Esophagus muscularis mucosa (tissue), 4 donors: ENCODE measurements at regions not wholly inside any gene's neighbourhood (a gene's known extent, or its start where the extent isn't known, plus 50 kb on each side); places are given as distances from the start of the nearest gene placed in this dataset.

Experiments used
- DNase-seq: peaks from one replicate; pipeline ENCODE4 v3.0.0-alpha.2; 2017; ENCODE audit errors: extremely low spot score
- H3K27ac ChIP-seq, 4 donors: fragments of 200-600 bp; sonication (generic); replicated peaks in 1 of 4; 1 replicate in 3 of 4; 2 replicates in 1 of 4; pipeline ENCODE4 v1.5.1; 2016 to 2019; ENCODE audit warnings: mild to moderate bottlenecking in 1 of 4
- H3K27me3 ChIP-seq, 4 donors: fragments of 200-600 bp; sonication (generic); one replicate each; pipeline versions ENCODE4 v1.5.1 to v1.6.0; 2016 to 2019
- H3K36me3 ChIP-seq, 4 donors: fragments of 200-600 bp; sonication (generic); one replicate each; pipeline ENCODE4 v1.5.1; 2016 to 2019
- H3K4me1 ChIP-seq, 4 donors: fragments of 200-600 bp; sonication (generic); one replicate each; pipeline ENCODE4 v1.5.1; 2016 to 2019
- H3K4me3 ChIP-seq, 4 donors: fragments of 200-600 bp; sonication (generic); 1 replicate in 2 of 4; 2 replicates in 2 of 4; pipeline ENCODE4 v1.5.1; 2016 to 2019; ENCODE audit warnings: mild to moderate bottlenecking in 4 of 4, moderate library complexity in 1 of 4
- H3K9me3 ChIP-seq, 4 donors: fragments of 200-600 bp; sonication (generic); 1 replicate in 3 of 4; 2 replicates in 1 of 4; pipeline ENCODE4 v1.5.1; 2016 to 2019
- EP300 ChIP-seq: sonication (generic); formaldehyde crosslinking; IDR thresholded peaks from one replicate; pipeline ENCODE4 v1.6.1; 2017; ENCODE audit warnings: antibody characterized with exemption
- POLR2A ChIP-seq: fragments of 450-650 bp; IDR thresholded peaks from one replicate; pipeline ENCODE4 v1.6.1; 2017; ENCODE audit warnings: antibody characterized with exemption, moderate library complexity, mild to moderate bottlenecking, low read depth
- POLR2AphosphoS5 ChIP-seq, 2 donors: sonication (generic); formaldehyde crosslinking; IDR thresholded peaks; one replicate each; pipeline ENCODE4 v1.6.1; 2017; ENCODE audit warnings: antibody characterized with exemption in 2 of 2
- WGBS: methylation state at CpG from one replicate; pipeline ENCODE4 v1.1.5; 2018; 5-methylcytosine and 5-hydroxymethylcytosine counted together
- intact Hi-C: fragments of 100-400 bp; cut with DNase I; formaldehyde crosslinking; loops from one replicate; pipeline ENCODE4 v1.15.1; 2023
- TF ChIP-seq, protein P1 (sequence below), 3 experiments: fragments of 200-600 bp in 2 of 3; fragments of 450-650 bp in 1 of 3; sonication (generic) in 2 of 3; IDR thresholded peaks; one replicate each; pipeline ENCODE4 v1.5.1; 2017 to 2019; ENCODE audit warnings: antibody characterized with exemption in 3 of 3, mild to moderate bottlenecking in 2 of 3, moderate library complexity in 1 of 3

DNA sequence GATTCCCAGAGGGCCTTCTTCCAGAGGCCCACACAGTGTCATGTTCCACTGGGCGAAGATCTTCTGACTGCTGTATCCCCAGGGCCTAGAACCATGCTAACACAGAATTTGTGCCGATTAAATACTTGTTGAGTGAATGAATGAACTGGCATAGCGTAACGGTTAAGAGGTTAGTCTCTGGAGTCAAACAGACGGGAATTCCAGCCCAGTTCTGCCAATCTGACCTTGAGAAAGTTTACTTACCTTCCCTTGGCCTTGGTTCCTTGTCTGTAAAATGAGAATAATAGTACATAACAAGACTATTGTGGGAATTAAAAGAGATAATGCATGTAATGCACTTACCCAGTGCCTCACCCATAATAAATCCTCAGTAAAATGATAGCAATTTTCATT, 58.3 kb upstream of the PLAC1 start:
- TF ChIP-seq POLR2A, result no peak
- Histone ChIP-seq H3K36me3 (no peaks in the 10 kb centered on the region), H3K27me3 (peaks cover 0 to 3% (median 0%) of the 10 kb centered on the region in 4 donors), H3K4me1 (peaks cover 0 to 5% (median 0%) of the 10 kb centered on the region in 4 donors), H3K9me3 (no peaks in the 10 kb centered on the region), H3K4me3 (no peak overlapping the region), H3K27ac (no peak overlapping the region)
- no peak for DNase-seq
- intact Hi-C loops, result no loop called here
- WGBS, result 89% methylated on average over 5 of the region's 5 CpGs

DNA sequence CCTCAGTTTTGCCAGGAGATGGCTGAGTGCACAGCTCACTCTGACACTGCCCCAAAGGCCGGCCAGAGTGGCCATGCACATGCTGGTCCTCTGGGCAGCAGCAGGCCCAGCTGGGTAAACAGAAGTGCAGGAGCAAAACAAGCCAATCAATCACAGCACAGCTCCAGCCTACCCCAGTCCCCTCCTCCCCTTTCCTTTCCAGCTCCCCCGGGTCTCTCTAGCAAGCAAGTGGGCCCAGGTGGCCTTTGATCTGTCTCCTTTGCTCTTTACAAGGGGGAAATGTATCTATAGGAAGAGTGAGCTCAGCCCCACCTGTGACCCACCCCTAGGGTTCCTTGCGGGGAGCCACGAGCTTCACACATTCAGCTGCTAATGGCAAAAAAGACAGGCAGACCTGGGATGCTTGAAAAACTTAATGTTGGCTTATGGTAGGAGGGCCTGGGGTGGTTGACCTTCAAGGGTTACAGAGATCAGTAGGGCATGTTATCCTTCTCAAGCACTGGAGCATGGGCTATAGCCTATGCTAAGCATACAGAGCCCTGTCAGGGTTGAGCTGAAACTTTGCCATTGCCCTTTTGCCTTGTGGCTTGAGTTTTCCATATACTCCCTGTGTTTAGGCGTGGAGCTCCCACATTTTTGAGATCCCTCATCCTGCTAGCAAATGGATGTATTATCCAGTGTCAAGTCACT, 57.8 kb upstream of the PLAC1 start:
- intact Hi-C loops, result no loop called here
- Histone ChIP-seq H3K27ac (no peak overlapping the region), H3K36me3 (no peaks in the 10 kb centered on the region), H3K4me3 (no peak overlapping the region), H3K4me1 (peaks cover 0 to 5% (median 0%) of the 10 kb centered on the region in 4 donors), H3K27me3 (peaks cover 0 to 3% (median 0%) of the 10 kb centered on the region in 4 donors), H3K9me3 (no peaks in the 10 kb centered on the region)
- no peak for DNase-seq
- TF ChIP-seq POLR2A (no peak), POLR2AphosphoS5 (IDR thresholded peaks at IDR 0.05) (no peak), EP300 (no peak)
- TF ChIP-seq, protein P1, sequence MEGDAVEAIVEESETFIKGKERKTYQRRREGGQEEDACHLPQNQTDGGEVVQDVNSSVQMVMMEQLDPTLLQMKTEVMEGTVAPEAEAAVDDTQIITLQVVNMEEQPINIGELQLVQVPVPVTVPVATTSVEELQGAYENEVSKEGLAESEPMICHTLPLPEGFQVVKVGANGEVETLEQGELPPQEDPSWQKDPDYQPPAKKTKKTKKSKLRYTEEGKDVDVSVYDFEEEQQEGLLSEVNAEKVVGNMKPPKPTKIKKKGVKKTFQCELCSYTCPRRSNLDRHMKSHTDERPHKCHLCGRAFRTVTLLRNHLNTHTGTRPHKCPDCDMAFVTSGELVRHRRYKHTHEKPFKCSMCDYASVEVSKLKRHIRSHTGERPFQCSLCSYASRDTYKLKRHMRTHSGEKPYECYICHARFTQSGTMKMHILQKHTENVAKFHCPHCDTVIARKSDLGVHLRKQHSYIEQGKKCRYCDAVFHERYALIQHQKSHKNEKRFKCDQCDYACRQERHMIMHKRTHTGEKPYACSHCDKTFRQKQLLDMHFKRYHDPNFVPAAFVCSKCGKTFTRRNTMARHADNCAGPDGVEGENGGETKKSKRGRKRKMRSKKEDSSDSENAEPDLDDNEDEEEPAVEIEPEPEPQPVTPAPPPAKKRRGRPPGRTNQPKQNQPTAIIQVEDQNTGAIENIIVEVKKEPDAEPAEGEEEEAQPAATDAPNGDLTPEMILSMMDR (IDR thresholded peaks at IDR 0.05), result no peak
- 73% methylated on average over 5 of the region's 5 CpGs for WGBS

DNA sequence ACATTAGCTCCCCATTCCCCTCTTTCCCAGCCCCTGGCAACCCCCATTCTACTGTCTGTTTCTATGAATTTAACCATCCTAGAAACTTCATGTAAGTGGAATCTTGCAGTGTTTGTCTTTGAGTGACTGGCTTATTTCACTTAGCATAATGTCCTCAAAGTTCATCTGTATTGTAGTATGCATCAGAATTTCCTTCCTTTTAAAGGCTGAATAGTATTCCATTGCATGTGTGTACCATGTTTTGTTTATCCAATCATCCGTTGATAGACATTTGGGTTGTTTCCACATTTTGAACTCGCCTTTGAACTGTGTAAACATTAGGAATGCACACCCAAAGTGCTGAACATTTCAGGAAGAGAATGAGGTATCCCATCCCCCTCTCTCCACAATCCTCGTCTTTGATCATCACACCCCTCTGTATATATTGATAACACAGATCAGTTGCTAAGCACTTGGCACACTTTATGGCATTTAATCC, 56.4 kb upstream of the PLAC1 start:
- H3K27me3 ChIP-seq, result peaks cover 0 to 3% (median 0%) of the 10 kb centered on the region in 4 donors
- TF ChIP-seq POLR2AphosphoS5 (IDR thresholded peaks at IDR 0.05) (no peak), EP300 (no peak), POLR2A (no peak)
- TF ChIP-seq, protein P1 (IDR thresholded peaks at IDR 0.05), result no peak
- WGBS, result 75% methylated on average over 3 of the region's 3 CpGs
- peaks cover 0 to 5% (median 0%) of the 10 kb centered on the region in 4 donors for H3K4me1 ChIP-seq
- no peak overlapping the region for H3K27ac ChIP-seq
- no peak overlapping the region for H3K4me3 ChIP-seq
- no peaks in the 10 kb centered on the region for H3K36me3 ChIP-seq
- no peak for DNase-seq
- H3K9me3 ChIP-seq, result no peaks in the 10 kb centered on the region
- intact Hi-C loops, result no loop called here

DNA sequence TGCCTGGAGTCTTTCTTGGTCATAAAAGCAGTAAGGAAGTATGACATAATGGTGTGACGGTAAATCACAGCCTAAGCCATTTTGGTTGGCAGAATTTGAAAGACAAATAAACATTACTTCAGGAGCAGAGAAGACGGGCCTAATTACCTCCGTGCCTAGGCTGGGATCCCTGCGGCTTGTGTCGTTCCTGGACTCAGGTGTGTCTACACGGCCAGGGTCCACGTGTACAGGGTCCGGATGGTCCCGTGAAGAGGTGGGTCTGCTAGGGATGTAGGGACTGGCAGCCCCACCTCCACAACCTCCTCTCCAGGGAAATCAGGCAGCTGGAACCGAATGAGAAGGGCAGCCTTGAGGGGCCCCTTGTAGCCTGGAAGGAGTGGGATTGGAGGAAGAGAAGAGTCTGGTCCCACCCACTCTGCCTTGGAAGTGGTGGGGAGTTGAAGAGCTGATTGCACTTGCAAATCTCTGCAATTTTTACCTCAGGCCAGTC, 55.4 kb upstream of the PLAC1 start:
- intact Hi-C loops, result no loop called here
- peaks cover 0 to 4% (median 0%) of the 10 kb centered on the region in 4 donors for H3K4me1 ChIP-seq

DNA sequence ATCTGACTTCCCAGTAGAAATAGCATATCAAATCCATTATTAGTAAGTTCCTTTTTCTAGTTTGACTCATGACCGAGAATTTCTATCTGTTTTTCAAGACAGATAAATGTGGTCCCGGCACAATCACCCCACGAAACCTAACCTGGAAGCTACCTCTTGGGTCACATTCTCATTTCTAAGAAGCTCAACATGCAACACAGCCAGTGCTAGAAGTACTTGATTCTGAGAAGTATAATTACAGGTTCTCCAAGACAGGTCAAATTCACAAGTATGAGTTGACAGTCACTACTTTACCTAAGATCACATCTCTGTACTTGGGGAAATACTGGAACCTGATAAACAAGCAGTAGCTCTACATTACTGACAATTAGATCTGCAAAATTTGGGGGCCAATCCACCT, 54.0 kb upstream of the PLAC1 start:
- Histone ChIP-seq H3K4me3 (no peak overlapping the region), H3K4me1 (no peaks in the 10 kb centered on the region), H3K27ac (no peak overlapping the region), H3K27me3 (peaks cover 0 to 3% (median 0%) of the 10 kb centered on the region in 4 donors), H3K36me3 (no peaks in the 10 kb centered on the region), H3K9me3 (no peaks in the 10 kb centered on the region)
- no peak for DNase-seq
- 68% methylated on average over 3 of the region's 3 CpGs for WGBS
- intact Hi-C loops, result no loop called here
- TF ChIP-seq POLR2A, result no peak
- TF ChIP-seq, protein P1 (IDR thresholded peaks at IDR 0.05), result no peak
- no peak for TF ChIP-seq POLR2AphosphoS5 (IDR thresholded peaks at IDR 0.05)
- TF ChIP-seq EP300, result no peak

More for the DNA sequence above, 55.4 kb upstream of the PLAC1 start:
- WGBS, result 84% methylated on average over 10 of the region's 10 CpGs
- TF ChIP-seq POLR2A, result no peak
- TF ChIP-seq, protein P1 (IDR thresholded peaks at IDR 0.05), result no peak
- TF ChIP-seq EP300, result no peak
- Histone ChIP-seq H3K27ac (no peak overlapping the region), H3K36me3 (no peaks in the 10 kb centered on the region), H3K27me3 (peaks cover 0 to 3% (median 0%) of the 10 kb centered on the region in 4 donors), H3K4me3 (no peak overlapping the region), H3K9me3 (no peaks in the 10 kb centered on the region)
- no peak for DNase-seq
